ENCODE measurements at regions not wholly inside any gene's neighbourhood (a gene's known extent, or its start where the extent isn't known, plus 50 kb on each side); places are given as distances from the start of the nearest gene placed in this dataset.
A peak's percentile ranks its signal among the peaks of the same experiment; 100 is the strongest.
"Not testable (repeated sequence)": the region's sequence is repeated elsewhere in the genome, so short reads cannot be mapped to it uniquely, and the experiment has no call there.

DNA sequence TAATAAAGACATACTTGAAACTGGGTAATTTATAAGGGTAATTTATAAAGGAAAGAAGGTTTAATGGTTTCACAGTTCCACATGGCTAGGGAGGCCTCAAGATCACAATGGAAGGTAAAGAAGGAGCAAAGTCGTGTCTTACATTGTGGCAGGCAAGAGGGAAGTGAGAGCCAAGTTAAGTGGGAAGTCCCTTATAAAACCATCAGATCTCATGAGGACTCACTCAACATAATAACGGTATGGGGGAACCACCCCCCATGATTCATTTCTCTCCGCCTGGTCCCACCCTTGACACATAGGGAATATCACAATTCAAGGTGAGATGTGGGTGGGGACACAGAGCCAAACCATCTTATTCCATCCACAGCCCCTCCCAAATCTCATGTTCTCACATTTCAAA lies 76.8 kb upstream of the ZNF678 start:
- DNase-seq (ENCODE audit: insufficient read length, low spot score) (no peak), FAIRE-seq (no peak)
- TF ChIP-seq, protein P1, sequence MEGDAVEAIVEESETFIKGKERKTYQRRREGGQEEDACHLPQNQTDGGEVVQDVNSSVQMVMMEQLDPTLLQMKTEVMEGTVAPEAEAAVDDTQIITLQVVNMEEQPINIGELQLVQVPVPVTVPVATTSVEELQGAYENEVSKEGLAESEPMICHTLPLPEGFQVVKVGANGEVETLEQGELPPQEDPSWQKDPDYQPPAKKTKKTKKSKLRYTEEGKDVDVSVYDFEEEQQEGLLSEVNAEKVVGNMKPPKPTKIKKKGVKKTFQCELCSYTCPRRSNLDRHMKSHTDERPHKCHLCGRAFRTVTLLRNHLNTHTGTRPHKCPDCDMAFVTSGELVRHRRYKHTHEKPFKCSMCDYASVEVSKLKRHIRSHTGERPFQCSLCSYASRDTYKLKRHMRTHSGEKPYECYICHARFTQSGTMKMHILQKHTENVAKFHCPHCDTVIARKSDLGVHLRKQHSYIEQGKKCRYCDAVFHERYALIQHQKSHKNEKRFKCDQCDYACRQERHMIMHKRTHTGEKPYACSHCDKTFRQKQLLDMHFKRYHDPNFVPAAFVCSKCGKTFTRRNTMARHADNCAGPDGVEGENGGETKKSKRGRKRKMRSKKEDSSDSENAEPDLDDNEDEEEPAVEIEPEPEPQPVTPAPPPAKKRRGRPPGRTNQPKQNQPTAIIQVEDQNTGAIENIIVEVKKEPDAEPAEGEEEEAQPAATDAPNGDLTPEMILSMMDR (IDR thresholded peaks at IDR 0.05; ENCODE audit: insufficient read depth, missing control alignments): no peak

DNA sequence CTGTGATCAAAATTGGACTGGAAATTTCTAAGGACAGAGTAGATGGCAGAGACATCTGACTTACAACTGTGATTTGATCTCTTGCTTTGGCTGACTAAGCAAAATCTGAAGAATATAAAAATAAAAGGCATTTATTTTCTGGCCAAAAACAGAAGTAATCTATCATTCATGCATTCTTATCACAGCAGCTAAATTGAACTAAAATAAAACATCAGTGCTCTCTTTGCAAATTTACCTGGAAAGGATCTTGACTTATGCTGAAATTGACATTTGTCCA lies 81.4 kb upstream of the ZNF678 start:
- FAIRE-seq (peak; percentile 46), DNase-seq (ENCODE audit: insufficient read length, low spot score) (no peak)
- TF ChIP-seq, protein P1 (IDR thresholded peaks at IDR 0.05; ENCODE audit: insufficient read depth, missing control alignments): no peak

DNA sequence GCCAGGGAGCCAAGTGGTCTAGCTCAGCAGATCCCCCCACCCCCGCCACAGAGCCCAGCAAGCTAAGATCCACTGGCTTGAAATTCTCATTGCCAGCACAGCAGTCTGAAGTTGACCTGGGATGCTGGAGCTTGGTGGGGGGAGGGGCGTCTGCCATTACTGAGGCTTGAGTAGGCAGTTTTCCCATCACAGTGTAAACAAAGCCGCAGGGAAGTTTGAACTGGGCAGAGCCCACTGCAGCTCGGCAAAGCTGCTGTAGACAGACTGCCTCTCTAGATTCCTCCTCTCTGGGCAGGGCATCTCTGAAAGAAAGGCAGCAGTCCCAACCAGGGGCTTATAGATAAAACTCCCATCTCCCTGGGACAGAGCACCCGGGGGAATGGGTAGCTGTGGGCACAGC lies 89.3 kb upstream of the ZNF678 start:
- DNase-seq (ENCODE audit: insufficient read length, low spot score); FAIRE-seq: not testable (repeated sequence)

DNA sequence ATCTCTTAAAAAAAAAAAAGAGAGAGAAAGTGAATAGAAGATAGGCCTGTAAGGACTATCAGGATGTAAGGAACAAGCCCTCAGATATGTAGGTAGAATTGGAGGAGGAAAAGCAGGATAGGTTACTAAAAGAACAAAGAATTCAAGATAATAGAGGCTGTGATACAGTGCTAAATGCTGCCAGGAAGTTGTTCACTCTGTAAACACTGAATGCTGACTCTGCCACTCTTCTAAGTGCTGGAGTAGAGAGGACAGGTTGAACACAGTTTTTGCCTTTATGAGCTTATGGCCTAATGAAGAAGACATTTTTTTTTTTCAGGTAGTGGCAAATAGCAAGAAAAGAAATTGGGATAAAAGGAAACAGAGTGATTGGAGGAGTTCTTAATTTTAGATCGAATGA lies 90.6 kb upstream of the ZNF678 start:
- DNase-seq (ENCODE audit: insufficient read length, low spot score) (no peak), FAIRE-seq (no peak)
- TF ChIP-seq, protein P1 (IDR thresholded peaks at IDR 0.05; ENCODE audit: insufficient read depth, missing control alignments): no peak

DNA sequence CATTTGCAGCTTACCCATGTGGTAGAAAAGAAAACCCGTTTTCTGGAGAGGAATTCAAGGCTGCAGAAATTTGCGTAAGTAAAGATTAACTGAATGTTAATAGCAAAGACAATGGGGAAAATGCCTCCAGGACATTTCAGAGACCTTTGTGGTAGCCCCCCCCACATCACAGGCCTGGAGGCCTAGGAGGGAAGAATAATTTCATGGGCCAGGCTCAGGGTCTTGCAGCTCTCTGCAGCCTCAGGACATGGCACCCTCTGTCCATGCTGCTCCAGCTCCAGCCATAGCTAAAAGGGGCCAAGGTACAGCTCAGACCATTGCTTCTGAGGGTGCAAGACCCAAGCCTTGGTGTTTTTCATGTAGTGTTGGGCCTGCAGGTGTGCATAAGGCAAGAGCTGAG lies 92.7 kb upstream of the ZNF678 start:
- TF ChIP-seq, protein P1 (IDR thresholded peaks at IDR 0.05; ENCODE audit: insufficient read depth, missing control alignments): no peak
- no peak for FAIRE-seq
- no peak for DNase-seq (ENCODE audit: insufficient read length, low spot score)

DNA sequence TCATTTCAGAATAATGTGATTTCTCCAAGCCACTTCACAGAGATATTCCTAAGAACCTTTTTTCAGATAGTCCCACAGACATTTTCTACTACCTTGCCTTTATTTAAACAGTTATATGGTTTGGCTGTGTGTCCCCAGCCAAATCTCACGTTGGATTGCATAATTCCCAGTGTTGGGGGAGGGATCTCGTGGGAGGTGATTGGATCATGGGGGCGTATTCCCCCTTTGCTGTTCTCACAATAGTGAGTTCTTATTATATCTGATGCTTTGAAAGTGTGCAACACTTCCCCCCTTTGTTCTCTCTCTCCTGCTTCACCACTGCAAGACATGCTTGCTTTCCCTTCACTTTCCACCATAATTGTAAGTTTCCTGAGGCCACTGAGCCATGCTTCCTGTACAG lies 93.6 kb upstream of the ZNF678 start:
- no peak for FAIRE-seq
- no peak for DNase-seq (ENCODE audit: insufficient read length, low spot score)
- TF ChIP-seq, protein P1 (IDR thresholded peaks at IDR 0.05; ENCODE audit: insufficient read depth, missing control alignments): no peak

DNA sequence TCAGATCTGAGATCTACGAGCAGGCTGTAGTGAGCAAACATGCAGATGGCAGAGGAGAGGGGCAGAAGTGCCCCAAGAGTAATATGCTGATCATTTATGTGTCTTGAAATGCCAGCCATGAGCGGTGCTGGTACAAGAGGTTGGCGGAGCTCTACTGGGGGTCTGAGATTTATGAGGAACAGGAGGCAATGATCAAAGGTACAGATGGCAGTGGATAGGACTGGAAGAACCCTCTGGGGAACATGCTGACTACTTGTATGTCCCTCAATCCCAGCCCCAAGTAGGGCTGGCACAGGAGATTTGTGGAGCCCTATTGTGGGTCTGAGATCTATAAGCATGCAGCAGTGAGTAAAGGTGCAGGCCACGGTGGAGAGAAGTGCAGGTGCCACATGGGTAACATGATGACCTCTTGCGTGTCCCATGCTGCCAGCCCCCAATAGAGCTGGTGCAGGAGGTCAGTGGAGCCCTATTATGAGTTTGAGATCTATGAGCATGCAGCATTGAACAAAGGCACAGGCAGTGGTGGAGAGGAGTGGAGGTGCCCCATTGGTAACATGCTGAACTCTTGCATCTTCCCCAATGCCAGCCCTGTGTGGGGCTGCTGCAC lies 97.2 kb upstream of the ZNF678 start:
- TF ChIP-seq, protein P1 (IDR thresholded peaks at IDR 0.05; ENCODE audit: insufficient read depth, missing control alignments): no peak
- DNase-seq (ENCODE audit: insufficient read length, low spot score) (no peak), FAIRE-seq (no peak)

DNA sequence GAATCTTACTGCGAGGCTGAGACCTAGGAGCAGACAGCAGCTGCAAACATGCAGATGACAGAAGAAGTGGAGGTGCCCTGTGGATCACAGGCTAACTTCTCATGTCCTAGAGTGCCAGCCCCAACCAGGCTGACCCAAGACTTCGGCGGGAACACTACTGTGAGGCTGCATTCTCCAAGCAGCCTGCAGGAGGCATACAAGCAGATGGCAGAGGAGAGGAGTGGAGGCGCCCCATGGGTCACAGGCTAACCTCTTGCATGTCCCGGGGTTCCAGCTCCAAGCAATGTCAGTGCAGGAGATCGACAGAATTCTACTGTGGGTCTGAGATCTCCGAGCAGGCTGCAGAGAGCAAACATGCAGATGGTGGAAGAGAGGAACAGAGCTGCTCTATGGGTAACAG lies 98.1 kb upstream of the ZNF678 start:
- TF ChIP-seq, protein P1 (IDR thresholded peaks at IDR 0.05; ENCODE audit: insufficient read depth, missing control alignments): no peak
- FAIRE-seq (no peak), DNase-seq (ENCODE audit: insufficient read length, low spot score) (no peak)

Measured in D721Med (cell line).